ENCODE measurements at regions not wholly inside any gene's neighbourhood (a gene's known extent, or its start where the extent isn't known, plus 50 kb on each side); places are given as distances from the start of the nearest gene placed in this dataset.

DNA sequence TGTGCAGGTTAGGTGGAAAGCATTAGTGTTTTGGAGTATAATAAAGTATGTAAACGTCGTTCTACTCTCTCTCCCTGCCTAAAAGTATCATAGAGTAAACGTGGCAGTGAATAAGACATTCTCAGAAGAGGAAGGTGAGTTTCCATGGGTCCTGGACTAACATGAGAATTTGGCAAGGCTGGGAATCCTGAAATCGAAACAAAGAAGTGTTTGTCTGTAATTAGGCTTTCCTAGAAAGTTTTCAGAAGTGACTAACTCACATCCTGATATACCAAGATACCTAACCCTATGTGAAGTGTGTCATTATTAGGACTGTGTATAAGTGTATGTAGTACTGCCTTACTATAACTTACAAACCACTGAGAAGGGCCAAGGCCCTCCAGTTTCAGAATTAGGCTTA is 50.7 kb upstream of the MAOA start:
- TF ChIP-seq, protein P1, sequence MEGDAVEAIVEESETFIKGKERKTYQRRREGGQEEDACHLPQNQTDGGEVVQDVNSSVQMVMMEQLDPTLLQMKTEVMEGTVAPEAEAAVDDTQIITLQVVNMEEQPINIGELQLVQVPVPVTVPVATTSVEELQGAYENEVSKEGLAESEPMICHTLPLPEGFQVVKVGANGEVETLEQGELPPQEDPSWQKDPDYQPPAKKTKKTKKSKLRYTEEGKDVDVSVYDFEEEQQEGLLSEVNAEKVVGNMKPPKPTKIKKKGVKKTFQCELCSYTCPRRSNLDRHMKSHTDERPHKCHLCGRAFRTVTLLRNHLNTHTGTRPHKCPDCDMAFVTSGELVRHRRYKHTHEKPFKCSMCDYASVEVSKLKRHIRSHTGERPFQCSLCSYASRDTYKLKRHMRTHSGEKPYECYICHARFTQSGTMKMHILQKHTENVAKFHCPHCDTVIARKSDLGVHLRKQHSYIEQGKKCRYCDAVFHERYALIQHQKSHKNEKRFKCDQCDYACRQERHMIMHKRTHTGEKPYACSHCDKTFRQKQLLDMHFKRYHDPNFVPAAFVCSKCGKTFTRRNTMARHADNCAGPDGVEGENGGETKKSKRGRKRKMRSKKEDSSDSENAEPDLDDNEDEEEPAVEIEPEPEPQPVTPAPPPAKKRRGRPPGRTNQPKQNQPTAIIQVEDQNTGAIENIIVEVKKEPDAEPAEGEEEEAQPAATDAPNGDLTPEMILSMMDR (IDR thresholded peaks at IDR 0.05; ENCODE audit: low read depth, low read length): no peak
- DNase-seq (ENCODE audit: extremely low read depth, low read depth): no peak

Data from AG09319 (cell line).